Gastrocnemius medialis (tissue), 4 donors: ENCODE measurements at regions not wholly inside any gene's neighbourhood (a gene's known extent, or its start where the extent isn't known, plus 50 kb on each side); places are given as distances from the start of the nearest gene placed in this dataset.

ENCODE experiments used
- CTCF ChIP-seq, 5 experiments: fragments of 450-650 bp in 3 of 5; fragments of 200-600 bp in 2 of 5; sonication (generic) in 2 of 5; IDR thresholded peaks in 4 of 5; conservative IDR thresholded peaks in 1 of 5; 1 replicate in 4 of 5; 2 replicates in 1 of 5; pipeline ENCODE4 v1.5.1; 2016 to 2019; ENCODE audit warnings: antibody characterized with exemption in 5 of 5, mild to moderate bottlenecking in 3 of 5, moderate library complexity in 3 of 5
- POLR2A ChIP-seq, 2 donors: fragments of 450-650 bp; IDR thresholded peaks; one replicate each; pipeline ENCODE4 v1.6.1; 2017; ENCODE audit warnings: antibody characterized with exemption in 2 of 2, mild to moderate bottlenecking in 2 of 2, moderate library complexity in 2 of 2

GRCh38 chr5:36759117-36759516 lies 117.5 kb upstream of the NIPBL start:
- TF ChIP-seq CTCF (IDR thresholded peaks at IDR 0.05 in 4 of 5, conservative IDR thresholded peaks at IDR 0.05 in 1 of 5) = no peak
- TF ChIP-seq POLR2A (IDR thresholded peaks at IDR 0.05) = no peak
